ENCODE measurements at regions not wholly inside any gene's neighbourhood (a gene's known extent, or its start where the extent isn't known, plus 50 kb on each side); places are given as distances from the start of the nearest gene placed in this dataset.

GRCh38 chr11:109972939-109973338, 120.3 kb upstream of the ZC3H12C start:
- no peak for DNase-seq (ENCODE audit: low spot score)

GRCh38 chr11:109973486-109973885, 119.7 kb upstream of the ZC3H12C start:
- no peak for DNase-seq (ENCODE audit: low spot score)

- no peak for DNase-seq (ENCODE audit: low spot score)
Observed at GRCh38 chr11:109974523-109974922, 118.7 kb upstream of the ZC3H12C start.

GRCh38 chr11:109978895-109979294, 114.3 kb upstream of the ZC3H12C start:
- no peak for DNase-seq (ENCODE audit: low spot score)

- no peak for DNase-seq (ENCODE audit: low spot score)
Observed at GRCh38 chr11:109981031-109981636, 112.1 kb upstream of the ZC3H12C start.

GRCh38 chr11:109983358-109983757, 109.8 kb upstream of the ZC3H12C start:
- DNase-seq (ENCODE audit: low spot score): no peak

GRCh38 chr11:109984634-109985289, 108.4 kb upstream of the ZC3H12C start:
- DNase-seq (ENCODE audit: low spot score): no peak

- no peak for DNase-seq (ENCODE audit: low spot score)
Observed at GRCh38 chr11:109986488-109986887, 106.7 kb upstream of the ZC3H12C start.

GRCh38 chr11:109991835-109992234, 101.4 kb upstream of the ZC3H12C start:
- no peak for DNase-seq (ENCODE audit: low spot score)

- no peak for DNase-seq (ENCODE audit: low spot score)
Observed at GRCh38 chr11:109993786-109994185, 99.4 kb upstream of the ZC3H12C start.

GRCh38 chr11:109994907-109995306, 98.3 kb upstream of the ZC3H12C start:
- no peak for DNase-seq (ENCODE audit: low spot score)

GRCh38 chr11:109996060-109996459, 97.1 kb upstream of the ZC3H12C start:
- DNase-seq (ENCODE audit: low spot score): no peak

GRCh38 chr11:109998921-109999320, 94.3 kb upstream of the ZC3H12C start:
- DNase-seq (ENCODE audit: low spot score): no peak

- DNase-seq (ENCODE audit: low spot score): peak; percentile 72
Observed at GRCh38 chr11:110000031-110000502, 93.1 kb upstream of the ZC3H12C start.

GRCh38 chr11:110000850-110001249, 92.3 kb upstream of the ZC3H12C start:
- no peak for DNase-seq (ENCODE audit: low spot score)

- no peak for DNase-seq (ENCODE audit: low spot score)
Observed at GRCh38 chr11:110003426-110003825, 89.8 kb upstream of the ZC3H12C start.

- no peak for DNase-seq (ENCODE audit: low spot score)
Observed at GRCh38 chr11:110011595-110011994, 81.6 kb upstream of the ZC3H12C start.

- DNase-seq (ENCODE audit: low spot score): no peak
Observed at GRCh38 chr11:110015695-110016094, 77.5 kb upstream of the ZC3H12C start.

GRCh38 chr11:110019675-110020074, 73.5 kb upstream of the ZC3H12C start:
- no peak for DNase-seq (ENCODE audit: low spot score)

GRCh38 chr11:110022548-110022947, 70.6 kb upstream of the ZC3H12C start:
- DNase-seq (ENCODE audit: low spot score): no peak

- DNase-seq (ENCODE audit: low spot score): no peak
Observed at GRCh38 chr11:110023711-110024110, 69.5 kb upstream of the ZC3H12C start.

- DNase-seq (ENCODE audit: low spot score): no peak
Observed at GRCh38 chr11:110026858-110027626, 66.2 kb upstream of the ZC3H12C start.

Data from AG08396 (cell line).